ENCODE measurements at regions not wholly inside any gene's neighbourhood (a gene's known extent, or its start where the extent isn't known, plus 50 kb on each side); places are given as distances from the start of the nearest gene placed in this dataset.

DNA sequence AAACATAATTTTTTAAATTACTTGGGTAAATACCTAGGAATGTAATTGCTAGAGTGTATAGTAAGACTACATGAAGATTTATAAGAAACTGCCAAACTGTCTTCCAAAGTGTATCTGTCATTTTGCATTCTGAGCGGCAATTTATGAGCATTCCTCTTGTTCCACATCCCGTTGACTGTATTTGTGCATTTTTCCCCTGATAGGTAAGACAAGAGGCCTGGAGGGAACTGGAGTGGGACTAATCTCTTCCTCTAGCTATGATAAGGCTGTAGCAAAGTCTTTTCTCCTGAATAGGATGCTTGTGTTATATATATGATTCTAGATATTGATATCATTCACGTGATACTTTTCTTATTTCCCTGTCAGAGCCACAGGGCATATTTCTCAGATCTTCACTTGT lies 1557.5 kb downstream of the GRIK2 start:
- no peak overlapping the region for H3K4me3 ChIP-seq (ENCODE audit: low read length)
- no peak overlapping the region for H3K9ac ChIP-seq (ENCODE audit: low read length)
- no peaks in the 10 kb centered on the region for H3K36me3 ChIP-seq (replicated peaks; ENCODE audit: low read depth, low read length)
- no peaks in the 10 kb centered on the region for H4K20me1 ChIP-seq (ENCODE audit: insufficient read depth, low read length)
- TF ChIP-seq, protein P1, sequence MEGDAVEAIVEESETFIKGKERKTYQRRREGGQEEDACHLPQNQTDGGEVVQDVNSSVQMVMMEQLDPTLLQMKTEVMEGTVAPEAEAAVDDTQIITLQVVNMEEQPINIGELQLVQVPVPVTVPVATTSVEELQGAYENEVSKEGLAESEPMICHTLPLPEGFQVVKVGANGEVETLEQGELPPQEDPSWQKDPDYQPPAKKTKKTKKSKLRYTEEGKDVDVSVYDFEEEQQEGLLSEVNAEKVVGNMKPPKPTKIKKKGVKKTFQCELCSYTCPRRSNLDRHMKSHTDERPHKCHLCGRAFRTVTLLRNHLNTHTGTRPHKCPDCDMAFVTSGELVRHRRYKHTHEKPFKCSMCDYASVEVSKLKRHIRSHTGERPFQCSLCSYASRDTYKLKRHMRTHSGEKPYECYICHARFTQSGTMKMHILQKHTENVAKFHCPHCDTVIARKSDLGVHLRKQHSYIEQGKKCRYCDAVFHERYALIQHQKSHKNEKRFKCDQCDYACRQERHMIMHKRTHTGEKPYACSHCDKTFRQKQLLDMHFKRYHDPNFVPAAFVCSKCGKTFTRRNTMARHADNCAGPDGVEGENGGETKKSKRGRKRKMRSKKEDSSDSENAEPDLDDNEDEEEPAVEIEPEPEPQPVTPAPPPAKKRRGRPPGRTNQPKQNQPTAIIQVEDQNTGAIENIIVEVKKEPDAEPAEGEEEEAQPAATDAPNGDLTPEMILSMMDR (IDR thresholded peaks at IDR 0.05; ENCODE audit: low read depth, low read length) = no peak
- TF ChIP-seq EZH2phosphoT487 (IDR thresholded peaks at IDR 0.05; ENCODE audit: low read depth) = no peak
- H3K27ac ChIP-seq (ENCODE audit: low read length) = no peak overlapping the region
- H2AFZ ChIP-seq (ENCODE audit: low read depth, low read length) = no peak overlapping the region
- no peaks in the 10 kb centered on the region for H3K9me3 ChIP-seq (ENCODE audit: insufficient read depth, low read length)
- peaks cover 2% of the 10 kb centered on the region; the same call in 1 of the 2 replicates for H3K4me1 ChIP-seq (ENCODE audit: low read length)
- H3K27me3 ChIP-seq (ENCODE audit: low read depth, low read length) = no peaks in the 10 kb centered on the region
- H3K79me2 ChIP-seq (ENCODE audit: low read length) = no peaks in the 10 kb centered on the region
- H3K4me2 ChIP-seq (ENCODE audit: low read length) = no peak overlapping the region

DNA sequence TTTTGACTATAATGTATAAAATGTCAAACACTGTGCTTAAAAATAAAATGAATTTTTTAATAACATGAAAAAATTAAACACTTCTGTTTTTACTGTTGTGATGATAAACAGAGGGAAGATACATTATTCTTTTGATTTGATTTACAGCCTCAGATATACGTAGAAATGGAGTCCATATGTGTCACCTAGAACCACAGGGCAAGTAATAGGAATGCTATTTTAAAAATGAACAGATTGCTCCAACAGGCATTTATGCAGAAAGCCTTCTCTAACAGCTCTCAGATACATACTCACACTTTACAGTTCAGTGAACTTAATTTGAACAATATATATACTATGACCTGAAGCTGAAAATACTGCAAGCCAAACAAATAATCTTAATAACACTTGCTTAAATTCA lies 1551.0 kb downstream of the GRIK2 start:
- Histone ChIP-seq H3K27me3 (ENCODE audit: low read depth, low read length) (no peaks in the 10 kb centered on the region), H4K20me1 (ENCODE audit: insufficient read depth, low read length) (no peaks in the 10 kb centered on the region), H3K4me1 (ENCODE audit: low read length) (peaks cover 2% of the 10 kb centered on the region; the same call in 1 of the 2 replicates), H3K4me2 (ENCODE audit: low read length) (no peak overlapping the region), H3K79me2 (ENCODE audit: low read length) (no peaks in the 10 kb centered on the region), H3K9ac (ENCODE audit: low read length) (no peak overlapping the region), H2AFZ (ENCODE audit: low read depth, low read length) (no peak overlapping the region), H3K27ac (ENCODE audit: low read length) (no peak overlapping the region), H3K9me3 (ENCODE audit: insufficient read depth, low read length) (no peaks in the 10 kb centered on the region), H3K4me3 (ENCODE audit: low read length) (no peak overlapping the region), H3K36me3 (replicated peaks; ENCODE audit: low read depth, low read length) (no peaks in the 10 kb centered on the region)
- TF ChIP-seq, protein P1 (IDR thresholded peaks at IDR 0.05; ENCODE audit: low read depth, low read length) = no peak
- TF ChIP-seq EZH2phosphoT487 (IDR thresholded peaks at IDR 0.05; ENCODE audit: low read depth) = no peak

DNA sequence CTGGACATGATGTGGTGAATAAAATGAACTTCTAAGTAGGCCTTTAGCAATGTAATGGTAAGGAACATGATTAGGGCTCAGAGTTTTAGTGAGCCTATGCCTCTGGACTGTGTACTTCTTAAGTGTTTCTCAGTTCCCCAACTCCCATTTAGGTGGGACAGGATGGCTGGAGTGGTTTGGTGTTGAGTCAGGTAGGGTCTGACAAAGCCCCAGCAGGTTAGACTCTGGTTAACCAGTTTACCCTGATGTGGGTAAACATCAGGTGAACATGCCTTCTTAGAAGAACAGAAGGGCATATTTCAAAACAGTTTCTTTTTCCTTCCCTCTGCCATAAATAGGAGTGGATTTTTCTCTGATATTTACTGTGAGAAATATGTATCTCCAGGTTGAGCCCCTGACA lies 1548.7 kb downstream of the GRIK2 start:
- H3K79me2 ChIP-seq (ENCODE audit: low read length) = no peaks in the 10 kb centered on the region
- H2AFZ ChIP-seq (ENCODE audit: low read depth, low read length) = no peak overlapping the region
- no peak overlapping the region for H3K27ac ChIP-seq (ENCODE audit: low read length)
- H3K4me2 ChIP-seq (ENCODE audit: low read length) = no peak overlapping the region
- H3K4me3 ChIP-seq (ENCODE audit: low read length) = no peak overlapping the region
- no peak overlapping the region for H3K9ac ChIP-seq (ENCODE audit: low read length)
- H3K36me3 ChIP-seq (replicated peaks; ENCODE audit: low read depth, low read length) = no peaks in the 10 kb centered on the region
- no peaks in the 10 kb centered on the region for H3K27me3 ChIP-seq (ENCODE audit: low read depth, low read length)
- no peaks in the 10 kb centered on the region for H4K20me1 ChIP-seq (ENCODE audit: insufficient read depth, low read length)
- H3K9me3 ChIP-seq (ENCODE audit: insufficient read depth, low read length) = no peaks in the 10 kb centered on the region
- H3K4me1 ChIP-seq (ENCODE audit: low read length) = no peaks in the 10 kb centered on the region
- TF ChIP-seq, protein P1 (IDR thresholded peaks at IDR 0.05; ENCODE audit: low read depth, low read length) = no peak
- no peak for TF ChIP-seq EZH2phosphoT487 (IDR thresholded peaks at IDR 0.05; ENCODE audit: low read depth)

DNA sequence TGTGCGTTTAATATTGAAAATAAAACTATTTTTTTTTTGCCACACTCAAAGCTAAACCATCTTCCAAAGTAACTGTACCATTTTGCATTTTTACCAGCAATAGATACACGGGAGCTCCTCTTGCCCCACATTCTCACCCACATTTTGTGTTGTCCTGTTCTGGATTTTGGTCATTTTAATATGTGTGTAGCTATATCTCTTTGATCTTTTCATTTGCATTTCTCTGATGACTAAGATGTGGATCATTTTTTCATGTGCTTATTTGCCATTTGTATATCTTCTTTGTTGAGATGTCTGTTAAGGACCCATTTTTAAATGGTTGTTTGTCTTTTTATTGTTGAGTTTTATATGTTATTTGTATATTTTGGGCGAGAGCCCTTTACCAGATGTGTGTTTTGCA lies 1543.5 kb downstream of the GRIK2 start:
- no peaks in the 10 kb centered on the region for H3K4me1 ChIP-seq (ENCODE audit: low read length)
- no peaks in the 10 kb centered on the region for H3K27me3 ChIP-seq (ENCODE audit: low read depth, low read length)
- no peaks in the 10 kb centered on the region for H3K79me2 ChIP-seq (ENCODE audit: low read length)
- H4K20me1 ChIP-seq (ENCODE audit: insufficient read depth, low read length) = no peaks in the 10 kb centered on the region
- no peak for TF ChIP-seq EZH2phosphoT487 (IDR thresholded peaks at IDR 0.05; ENCODE audit: low read depth)
- TF ChIP-seq, protein P1 (IDR thresholded peaks at IDR 0.05; ENCODE audit: low read depth, low read length) = no peak
- no peak overlapping the region for H3K27ac ChIP-seq (ENCODE audit: low read length)
- H3K4me3 ChIP-seq (ENCODE audit: low read length) = no peak overlapping the region
- H3K9me3 ChIP-seq (ENCODE audit: insufficient read depth, low read length) = no peaks in the 10 kb centered on the region
- H2AFZ ChIP-seq (ENCODE audit: low read depth, low read length) = no peak overlapping the region
- H3K4me2 ChIP-seq (ENCODE audit: low read length) = no peak overlapping the region
- H3K9ac ChIP-seq (ENCODE audit: low read length) = no peak overlapping the region
- H3K36me3 ChIP-seq (replicated peaks; ENCODE audit: low read depth, low read length) = no peaks in the 10 kb centered on the region
